ENCODE measurements at regions not wholly inside any gene's neighbourhood (a gene's known extent, or its start where the extent isn't known, plus 50 kb on each side); places are given as distances from the start of the nearest gene placed in this dataset.

- no peaks in the 10 kb centered on the region for H3K9me3 ChIP-seq (ENCODE audit: low read depth, low read length, poor library complexity, severe bottlenecking)
- TF ChIP-seq CTCF (conservative IDR thresholded peaks at IDR 0.05; ENCODE audit: low read depth, low read length) (no peak), EZH2 (IDR thresholded peaks at IDR 0.05; ENCODE audit: borderline replicate concordance, low read depth, low read length, poor library complexity, severe bottlenecking) (no peak)
- H3K4me3 ChIP-seq (ENCODE audit: low read depth, low read length, poor library complexity, severe bottlenecking) = no peak overlapping the region
- BruUV-seq (replicated peaks) = no TSS peak
- ChIA-PET CTCF (no interaction called here), POLR2A (ENCODE audit: low non-redundant PET) (no interaction called here)
- no peak overlapping the region for H3K27ac ChIP-seq (ENCODE audit: low read depth, low read length, poor library complexity, severe bottlenecking)
- H3K36me3 ChIP-seq (ENCODE audit: insufficient read depth, low read length, poor library complexity, severe bottlenecking) = no peaks in the 10 kb centered on the region
- no peaks in the 10 kb centered on the region for H3K27me3 ChIP-seq (replicated peaks; ENCODE audit: insufficient read depth, low read depth, low read length, poor library complexity)
- no peaks in the 10 kb centered on the region for H3K4me1 ChIP-seq (ENCODE audit: insufficient read depth, low read length, poor library complexity, severe bottlenecking)
- intact Hi-C loops (cut with micrococcal nuclease; ENCODE audit: unreplicated experiment) = no loop called here
- no peak for DNase-seq (ENCODE audit: low spot score)
Measured at GRCh38 chr6:128686084-128686483, 165.7 kb upstream of the PTPRK start.

- ChIA-PET POLR2A (ENCODE audit: low non-redundant PET) (no interaction called here), CTCF (interaction anchor here (1.0 kb wide), 1 partner anchor 821 kb away, joined by 3 read pairs; no protein-coding TSS in a partner anchor)
- intact Hi-C loops (cut with micrococcal nuclease; ENCODE audit: unreplicated experiment) = no loop called here
- no peak overlapping the region for H3K4me3 ChIP-seq (ENCODE audit: low read depth, low read length, poor library complexity, severe bottlenecking)
- no peaks in the 10 kb centered on the region for H3K27me3 ChIP-seq (replicated peaks; ENCODE audit: insufficient read depth, low read depth, low read length, poor library complexity)
- no peak overlapping the region for H3K27ac ChIP-seq (ENCODE audit: low read depth, low read length, poor library complexity, severe bottlenecking)
- no TSS peak for BruUV-seq (replicated peaks)
- no peaks in the 10 kb centered on the region for H3K36me3 ChIP-seq (ENCODE audit: insufficient read depth, low read length, poor library complexity, severe bottlenecking)
- no peak for DNase-seq (ENCODE audit: low spot score)
- H3K4me1 ChIP-seq (ENCODE audit: insufficient read depth, low read length, poor library complexity, severe bottlenecking) = no peaks in the 10 kb centered on the region
- no peak for TF ChIP-seq CTCF (conservative IDR thresholded peaks at IDR 0.05; ENCODE audit: low read depth, low read length)
- no peak for TF ChIP-seq EZH2 (IDR thresholded peaks at IDR 0.05; ENCODE audit: borderline replicate concordance, low read depth, low read length, poor library complexity, severe bottlenecking)
- H3K9me3 ChIP-seq (ENCODE audit: low read depth, low read length, poor library complexity, severe bottlenecking) = no peaks in the 10 kb centered on the region
Measured at GRCh38 chr6:128676456-128676855, 156.1 kb upstream of the PTPRK start.

- no peaks in the 10 kb centered on the region for H3K27me3 ChIP-seq (replicated peaks; ENCODE audit: insufficient read depth, low read depth, low read length, poor library complexity)
- ChIA-PET POLR2A (ENCODE audit: low non-redundant PET) (no interaction called here), CTCF (no interaction called here)
- intact Hi-C loops (cut with micrococcal nuclease; ENCODE audit: unreplicated experiment) = no loop called here
- H3K4me1 ChIP-seq (ENCODE audit: insufficient read depth, low read length, poor library complexity, severe bottlenecking) = no peaks in the 10 kb centered on the region
- no peaks in the 10 kb centered on the region for H3K9me3 ChIP-seq (ENCODE audit: low read depth, low read length, poor library complexity, severe bottlenecking)
- no peak for DNase-seq (ENCODE audit: low spot score)
- BruUV-seq (replicated peaks) = no TSS peak
- TF ChIP-seq EZH2 (IDR thresholded peaks at IDR 0.05; ENCODE audit: borderline replicate concordance, low read depth, low read length, poor library complexity, severe bottlenecking) (no peak), CTCF (conservative IDR thresholded peaks at IDR 0.05; ENCODE audit: low read depth, low read length) (no peak)
- no peak overlapping the region for H3K4me3 ChIP-seq (ENCODE audit: low read depth, low read length, poor library complexity, severe bottlenecking)
- H3K36me3 ChIP-seq (ENCODE audit: insufficient read depth, low read length, poor library complexity, severe bottlenecking) = no peaks in the 10 kb centered on the region
- H3K27ac ChIP-seq (ENCODE audit: low read depth, low read length, poor library complexity, severe bottlenecking) = no peak overlapping the region
Measured at GRCh38 chr6:128672023-128672422, 151.6 kb upstream of the PTPRK start.

Measured in A673 (cell line).